NB4 (cell line): ENCODE measurements at regions not wholly inside any gene's neighbourhood (a gene's known extent, or its start where the extent isn't known, plus 50 kb on each side); places are given as distances from the start of the nearest gene placed in this dataset.
A peak's percentile ranks its signal among the peaks of the same experiment; 100 is the strongest.

Source experiments
- DNase-seq: peaks from one replicate; pipeline ENCODE4 v3.0.0; 2010; ENCODE audit warnings: low read depth
- H3K4me3 ChIP-seq: one replicate; pipeline ENCODE4 v1.5.1; 2011; ENCODE audit warnings: mild to moderate bottlenecking, low read depth, low read length, moderate library complexity
- CTCF ChIP-seq: IDR thresholded peaks from one replicate; pipeline ENCODE4 v1.5.1; 2012; ENCODE audit warnings: low read depth, low read length
- MAX ChIP-seq: IDR thresholded peaks from 2 replicates; pipeline ENCODE4 v1.6.1; 2011; ENCODE audit warnings: low read depth, low read length
- MYC ChIP-seq: IDR thresholded peaks from 2 replicates; pipeline ENCODE4 v1.6.1; 2011; ENCODE audit warnings: low read depth, low read length
- POLR2A ChIP-seq: IDR thresholded peaks from 2 replicates; pipeline ENCODE4 v1.6.1; 2011; ENCODE audit warnings: mild to moderate bottlenecking; ENCODE audit not compliant: insufficient read length; ENCODE audit errors: extremely low read depth

GRCh38 chr4:1564535-1565375, 119.4 kb downstream of the FAM53A start:
- TF ChIP-seq MAX = no peak
- no peak for TF ChIP-seq CTCF
- no peak for TF ChIP-seq POLR2A
- no peak for TF ChIP-seq MYC
- DNase-seq = peak; percentile 38
- H3K4me3 ChIP-seq = no peak overlapping the region

- TF ChIP-seq MAX (no peak), MYC (no peak), CTCF (no peak), POLR2A (no peak)
- no peak overlapping the region for H3K4me3 ChIP-seq
- no peak for DNase-seq
Measured at GRCh38 chr4:1563768-1564485, 120.2 kb downstream of the FAM53A start.

- TF ChIP-seq MAX (no peak), MYC (no peak), POLR2A (no peak), CTCF (no peak)
- no peak for DNase-seq
- H3K4me3 ChIP-seq = no peak overlapping the region
Measured at GRCh38 chr4:1563241-1563640, 120.9 kb downstream of the FAM53A start.

GRCh38 chr4:1562771-1563170, 121.3 kb downstream of the FAM53A start:
- TF ChIP-seq MYC (no peak), MAX (no peak), POLR2A (no peak), CTCF (no peak)
- no peak for DNase-seq
- H3K4me3 ChIP-seq = no peak overlapping the region

GRCh38 chr4:1562371-1562770, 121.7 kb downstream of the FAM53A start:
- H3K4me3 ChIP-seq = no peak overlapping the region
- TF ChIP-seq MYC = no peak
- TF ChIP-seq MAX = no peak
- no peak for TF ChIP-seq POLR2A
- TF ChIP-seq CTCF = no peak
- DNase-seq = no peak
